ENCODE measurements at regions not wholly inside any gene's neighbourhood (a gene's known extent, or its start where the extent isn't known, plus 50 kb on each side); places are given as distances from the start of the nearest gene placed in this dataset.

- DNase-seq (no peak), ATAC-seq (no peak)
- Histone ChIP-seq H3K27me3 (ENCODE audit: low read length) (no peaks in the 10 kb centered on the region), H3K4me1 (ENCODE audit: insufficient read depth, low read length) (peaks cover 15% of the 10 kb centered on the region), H3F3A (ENCODE audit: low read length, unreplicated experiment) (no peaks in the 10 kb centered on the region), H3K9ac (ENCODE audit: low read length) (no peak overlapping the region), H2AFZ (ENCODE audit: low read length) (no peak overlapping the region), H3K27ac (ENCODE audit: low read length) (no peak overlapping the region), H4K20me1 (ENCODE audit: low read length) (no peaks in the 10 kb centered on the region), H3K9me3 (ENCODE audit: low read length) (no peaks in the 10 kb centered on the region), H3K9me2 (replicated peaks; ENCODE audit: low read length) (no peaks in the 10 kb centered on the region), H3K4me3 (ENCODE audit: low read length) (no peak overlapping the region), H3K79me2 (ENCODE audit: low read length) (no peaks in the 10 kb centered on the region), H3K4me2 (ENCODE audit: low read length) (no peak overlapping the region), H3K36me3 (ENCODE audit: low read depth, low read length) (no peaks in the 10 kb centered on the region)
- CTCF ChIA-PET: no interaction called here
- BruUV-seq (replicated peaks): no TSS peak
- TF ChIP-seq EZH2 (IDR thresholded peaks at IDR 0.05; ENCODE audit: low read length, unreplicated experiment): no peak
- no peak for TF ChIP-seq EZH2phosphoT487 (IDR thresholded peaks at IDR 0.05; ENCODE audit: borderline replicate concordance, low read length)
- POLR2A ChIA-PET (ENCODE audit: unreplicated experiment): interaction anchor here (0.7 kb wide), 1 partner anchor 503 kb away, joined by 14 read pairs; no protein-coding TSS in a partner anchor
- intact Hi-C loops (cut with micrococcal nuclease): no loop called here
These were observed 213.4 kb downstream of the BMP7 start for GRCh38 chr20:57053067-57053466.

- Histone ChIP-seq H3K4me3 (ENCODE audit: low read length) (no peak overlapping the region), H3K4me1 (ENCODE audit: insufficient read depth, low read length) (peaks cover 13% of the 10 kb centered on the region), H3K79me2 (ENCODE audit: low read length) (no peaks in the 10 kb centered on the region), H3K36me3 (ENCODE audit: low read depth, low read length) (no peaks in the 10 kb centered on the region), H2AFZ (ENCODE audit: low read length) (no peak overlapping the region), H3K9me2 (replicated peaks; ENCODE audit: low read length) (no peaks in the 10 kb centered on the region), H3K27me3 (ENCODE audit: low read length) (no peaks in the 10 kb centered on the region), H3K27ac (ENCODE audit: low read length) (no peak overlapping the region), H3F3A (ENCODE audit: low read length, unreplicated experiment) (no peaks in the 10 kb centered on the region), H3K9ac (ENCODE audit: low read length) (no peak overlapping the region), H3K4me2 (ENCODE audit: low read length) (no peak overlapping the region), H4K20me1 (ENCODE audit: low read length) (no peaks in the 10 kb centered on the region), H3K9me3 (ENCODE audit: low read length) (no peaks in the 10 kb centered on the region)
- intact Hi-C loops (cut with micrococcal nuclease): no loop called here
- ATAC-seq: no peak
- DNase-seq: no peak
- ChIA-PET CTCF (no interaction called here), POLR2A (ENCODE audit: unreplicated experiment) (interaction anchor here (0.7 kb wide), 1 partner anchor 504 kb away, joined by 14 read pairs; no protein-coding TSS in a partner anchor)
- TF ChIP-seq CTCF (conservative IDR thresholded peaks at IDR 0.05; ENCODE audit: low read depth, low read length): no peak
- TF ChIP-seq EZH2 (IDR thresholded peaks at IDR 0.05; ENCODE audit: low read length, unreplicated experiment): no peak
- TF ChIP-seq EZH2phosphoT487 (IDR thresholded peaks at IDR 0.05; ENCODE audit: borderline replicate concordance, low read length): no peak
- no TSS peak for BruUV-seq (replicated peaks)
These were observed 212.5 kb downstream of the BMP7 start for GRCh38 chr20:57053793-57054552.

GRCh38 chr20:57055345-57055744 is 211.1 kb downstream of the BMP7 start:
- DNase-seq (no peak), ATAC-seq (no peak)
- H4K20me1 ChIP-seq (ENCODE audit: low read length): no peaks in the 10 kb centered on the region
- TF ChIP-seq EZH2 (IDR thresholded peaks at IDR 0.05; ENCODE audit: low read length, unreplicated experiment) (no peak), EZH2phosphoT487 (IDR thresholded peaks at IDR 0.05; ENCODE audit: borderline replicate concordance, low read length) (no peak), CTCF (conservative IDR thresholded peaks at IDR 0.05; ENCODE audit: low read depth, low read length) (no peak)
- no peak overlapping the region for H3K27ac ChIP-seq (ENCODE audit: low read length)
- intact Hi-C loops (cut with micrococcal nuclease): no loop called here
- H3K9me3 ChIP-seq (ENCODE audit: low read length): no peaks in the 10 kb centered on the region
- H3K27me3 ChIP-seq (ENCODE audit: low read length): no peaks in the 10 kb centered on the region
- no peak overlapping the region for H3K4me2 ChIP-seq (ENCODE audit: low read length)
- no peak overlapping the region for H2AFZ ChIP-seq (ENCODE audit: low read length)
- no peak overlapping the region for H3K4me3 ChIP-seq (ENCODE audit: low read length)
- H3K9me2 ChIP-seq (replicated peaks; ENCODE audit: low read length): no peaks in the 10 kb centered on the region
- no peaks in the 10 kb centered on the region for H3K79me2 ChIP-seq (ENCODE audit: low read length)
- POLR2A ChIA-PET (ENCODE audit: unreplicated experiment): no interaction called here
- no peaks in the 10 kb centered on the region for H3K36me3 ChIP-seq (ENCODE audit: low read depth, low read length)
- no TSS peak for BruUV-seq (replicated peaks)
- H3K9ac ChIP-seq (ENCODE audit: low read length): no peak overlapping the region
- peaks cover 18% of the 10 kb centered on the region for H3K4me1 ChIP-seq (ENCODE audit: insufficient read depth, low read length)
- no peaks in the 10 kb centered on the region for H3F3A ChIP-seq (ENCODE audit: low read length, unreplicated experiment)
- CTCF ChIA-PET: no interaction called here

Data from PC-3 (cell line).